Astrocyte (in vitro differentiated cells and primary cell): ENCODE measurements at regions not wholly inside any gene's neighbourhood (a gene's known extent, or its start where the extent isn't known, plus 50 kb on each side); places are given as distances from the start of the nearest gene placed in this dataset.

Experiments used
- CTCF ChIP-seq: IDR thresholded peaks from 2 replicates; pipeline ENCODE4 v1.5.1; 2011; ENCODE audit warnings: low read depth, mild to moderate bottlenecking, inconsistent platforms, low read length, moderate library complexity; ENCODE audit not compliant: insufficient read depth
- EZH2 ChIP-seq: IDR thresholded peaks from 2 replicates; pipeline ENCODE4 v1.6.1; 2012; ENCODE audit warnings: mild to moderate bottlenecking, low read length, inconsistent platforms; ENCODE audit not compliant: insufficient read depth

DNA sequence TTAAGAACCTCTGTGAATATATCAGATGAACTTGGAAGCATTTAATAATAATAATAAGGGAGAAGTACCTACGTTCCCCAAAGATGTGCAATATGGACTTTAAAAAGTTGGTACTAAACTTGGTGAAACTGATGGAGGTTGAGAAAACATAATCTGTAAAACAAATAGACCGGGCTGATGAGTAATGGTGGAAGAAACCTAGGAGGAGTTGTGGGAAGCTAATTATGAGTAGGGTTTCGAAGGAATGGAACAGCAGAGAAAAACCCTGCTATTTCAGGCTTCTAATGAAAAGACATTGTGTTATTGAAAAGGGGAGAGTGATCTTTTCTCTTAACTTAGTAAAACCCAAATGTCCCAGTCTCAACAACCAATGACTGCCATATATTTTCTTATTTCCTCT lies 229.3 kb downstream of the PCSK1 start:
- no peak for TF ChIP-seq CTCF
- no peak for TF ChIP-seq EZH2
